Left lung (tissue), 4 donors: ENCODE measurements at regions not wholly inside any gene's neighbourhood (a gene's known extent, or its start where the extent isn't known, plus 50 kb on each side); places are given as distances from the start of the nearest gene placed in this dataset.

Source experiments
- ATAC-seq: fragments of 200-7000 bp; cut with Tn5 transposase; one replicate; pipeline ENCODE4 v1.9.1; 2020; ENCODE audit warnings: moderate library complexity
- DNase-seq, 4 donors: peaks; one replicate each; pipeline ENCODE4 v3.0.0-alpha.2; 2013 to 2020
- H3K27ac ChIP-seq, 2 donors: fragments of 200-600 bp; sonication (generic) in 1 of 2; one replicate each; pipeline versions ENCODE4 v1.5.0 to v1.8.0; 2020 to 2021
- H3K27me3 ChIP-seq, 2 donors: fragments of 200-600 bp; sonication (generic) in 1 of 2; one replicate each; pipeline versions ENCODE4 v1.5.0 to v1.8.0; 2020 to 2021
- H3K36me3 ChIP-seq, 2 donors: fragments of 200-600 bp; sonication (generic) in 1 of 2; one replicate each; pipeline versions ENCODE4 v1.5.0 to v1.8.0; 2020 to 2021
- H3K4me1 ChIP-seq, 2 donors: fragments of 200-600 bp; one replicate each; pipeline ENCODE4 v1.8.0; 2021
- H3K4me3 ChIP-seq, 2 donors: fragments of 200-600 bp; sonication (generic) in 1 of 2; one replicate each; pipeline versions ENCODE4 v1.5.0 to v1.8.0; 2020 to 2021; ENCODE audit warnings: mild to moderate bottlenecking in 1 of 2
- H3K9me3 ChIP-seq, 2 donors: fragments of 200-600 bp; sonication (generic) in 1 of 2; one replicate each; pipeline versions ENCODE4 v1.5.0 to v1.8.0; 2020 to 2021
- intact Hi-C, 2 donors: fragments of 100-400 bp; cut with DNase I; formaldehyde crosslinking; loops; one replicate each; pipeline versions ENCODE4 v1.11.2 to v1.14.2; 2022
- TF ChIP-seq, protein P1 (sequence below), 2 donors: fragments of 200-600 bp; sonication (generic) in 1 of 2; IDR thresholded peaks; one replicate each; pipeline versions ENCODE4 v1.5.0 to v1.8.0; 2021; ENCODE audit warnings: antibody characterized with exemption in 2 of 2
- donor health status: DM: no; HTN: yes; CAD: no.
- donor health status: DM: no; HTN: no; CAD: no.

DNA sequence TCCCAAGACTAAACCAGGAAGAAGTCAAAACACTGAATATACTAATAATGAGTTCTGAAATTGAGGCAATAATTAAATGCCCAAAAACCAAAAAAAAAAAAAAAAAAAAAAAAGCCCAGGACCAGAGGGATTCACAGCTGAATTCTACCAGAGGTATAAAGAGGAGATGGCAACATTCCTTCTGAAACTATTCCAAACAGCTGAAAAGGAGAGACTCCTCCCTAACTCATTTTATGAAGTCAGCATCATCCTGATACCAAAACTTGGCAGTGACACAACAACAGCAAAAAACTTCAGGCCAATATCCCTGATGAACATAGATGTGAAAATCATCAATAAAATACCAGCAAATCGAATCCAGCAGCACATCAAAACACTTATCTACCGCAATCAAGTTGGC, 108.5 kb upstream of the COL3A1 start:
- H3K36me3 ChIP-seq, result no peaks in the 10 kb centered on the region
- H3K27me3 ChIP-seq, result no peaks in the 10 kb centered on the region
- DNase-seq (no peak), ATAC-seq (no peak)
- no peak overlapping the region for H3K27ac ChIP-seq
- H3K4me1 ChIP-seq, result no peaks in the 10 kb centered on the region
- TF ChIP-seq, protein P1, sequence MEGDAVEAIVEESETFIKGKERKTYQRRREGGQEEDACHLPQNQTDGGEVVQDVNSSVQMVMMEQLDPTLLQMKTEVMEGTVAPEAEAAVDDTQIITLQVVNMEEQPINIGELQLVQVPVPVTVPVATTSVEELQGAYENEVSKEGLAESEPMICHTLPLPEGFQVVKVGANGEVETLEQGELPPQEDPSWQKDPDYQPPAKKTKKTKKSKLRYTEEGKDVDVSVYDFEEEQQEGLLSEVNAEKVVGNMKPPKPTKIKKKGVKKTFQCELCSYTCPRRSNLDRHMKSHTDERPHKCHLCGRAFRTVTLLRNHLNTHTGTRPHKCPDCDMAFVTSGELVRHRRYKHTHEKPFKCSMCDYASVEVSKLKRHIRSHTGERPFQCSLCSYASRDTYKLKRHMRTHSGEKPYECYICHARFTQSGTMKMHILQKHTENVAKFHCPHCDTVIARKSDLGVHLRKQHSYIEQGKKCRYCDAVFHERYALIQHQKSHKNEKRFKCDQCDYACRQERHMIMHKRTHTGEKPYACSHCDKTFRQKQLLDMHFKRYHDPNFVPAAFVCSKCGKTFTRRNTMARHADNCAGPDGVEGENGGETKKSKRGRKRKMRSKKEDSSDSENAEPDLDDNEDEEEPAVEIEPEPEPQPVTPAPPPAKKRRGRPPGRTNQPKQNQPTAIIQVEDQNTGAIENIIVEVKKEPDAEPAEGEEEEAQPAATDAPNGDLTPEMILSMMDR (IDR thresholded peaks at IDR 0.05), result no peak
- no peak overlapping the region for H3K4me3 ChIP-seq
- peaks cover 0 to 29% of the 10 kb centered on the region in 2 donors for H3K9me3 ChIP-seq
- intact Hi-C loops, result no loop called here

- TF ChIP-seq, protein P1 (IDR thresholded peaks at IDR 0.05), result no peak
- Histone ChIP-seq H3K9me3 (peaks cover 0 to 22% of the 10 kb centered on the region in 2 donors), H3K36me3 (no peaks in the 10 kb centered on the region), H3K4me1 (no peaks in the 10 kb centered on the region), H3K27ac (peak overlapping the region in 1 of 2 donors; percentile 8), H3K4me3 (no peak overlapping the region), H3K27me3 (no peaks in the 10 kb centered on the region)
- intact Hi-C loops, result no loop called here
- no peak for DNase-seq
- no peak for ATAC-seq
Measured at GRCh38 chr2:188869550-188869949, 104.6 kb upstream of the COL3A1 start.

DNA sequence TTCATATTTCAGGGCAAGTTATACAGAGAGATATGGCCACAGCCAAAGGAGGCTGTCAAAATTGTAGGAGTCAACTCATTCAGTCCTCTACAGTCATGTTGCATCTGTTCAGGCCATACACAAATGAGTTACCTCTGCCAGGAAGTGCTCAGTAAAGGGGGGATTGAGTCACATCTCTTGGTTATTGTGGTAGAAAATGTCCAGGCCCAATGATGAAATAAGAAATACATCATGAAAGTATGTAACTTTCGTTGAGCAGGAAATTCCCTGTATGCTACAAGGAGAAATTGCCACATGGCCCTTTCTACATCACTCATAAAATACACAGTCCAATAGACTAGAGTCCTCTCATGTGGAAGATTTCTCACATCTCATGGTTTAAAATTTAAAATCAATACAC, 103.9 kb upstream of the COL3A1 start:
- ATAC-seq, result peak; percentile 47
- peaks cover 0 to 22% of the 10 kb centered on the region in 2 donors for H3K9me3 ChIP-seq

DNA sequence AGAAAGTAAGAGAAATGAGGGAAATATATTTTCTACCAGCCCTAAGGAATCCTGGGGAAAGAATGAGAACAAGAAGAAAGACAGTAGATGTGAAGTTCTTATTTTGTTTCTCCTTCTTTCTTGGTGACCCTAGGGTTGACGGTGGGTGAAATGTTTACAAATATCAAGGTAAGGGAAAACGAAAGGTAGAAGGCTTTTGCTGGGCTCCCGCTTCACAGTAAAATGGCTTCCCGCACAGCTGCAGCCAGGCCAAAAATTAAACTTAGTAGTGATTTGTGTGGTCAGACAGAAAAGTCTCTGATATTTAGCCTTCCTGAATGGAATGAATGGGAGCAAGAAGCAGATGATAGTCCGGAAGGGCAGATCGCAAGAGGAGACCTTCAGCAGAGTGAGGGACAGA, 99.1 kb upstream of the COL3A1 start:
- intact Hi-C loops, result no loop called here
- no peaks in the 10 kb centered on the region for H3K9me3 ChIP-seq
- no peak overlapping the region for H3K27ac ChIP-seq
- no peak overlapping the region for H3K4me3 ChIP-seq
- no peaks in the 10 kb centered on the region for H3K36me3 ChIP-seq
- TF ChIP-seq, protein P1 (IDR thresholded peaks at IDR 0.05), result no peak
- no peaks in the 10 kb centered on the region for H3K4me1 ChIP-seq
- ATAC-seq (no peak), DNase-seq (no peak)
- H3K27me3 ChIP-seq, result no peaks in the 10 kb centered on the region

More for the DNA sequence above, 103.9 kb upstream of the COL3A1 start:
- no peak for DNase-seq
- H3K27me3 ChIP-seq, result no peaks in the 10 kb centered on the region
- TF ChIP-seq, protein P1 (IDR thresholded peaks at IDR 0.05), result no peak
- no peak overlapping the region for H3K4me3 ChIP-seq
- H3K4me1 ChIP-seq, result no peaks in the 10 kb centered on the region
- H3K36me3 ChIP-seq, result no peaks in the 10 kb centered on the region
- intact Hi-C loops, result no loop called here
- H3K27ac ChIP-seq, result no peak overlapping the region

DNA sequence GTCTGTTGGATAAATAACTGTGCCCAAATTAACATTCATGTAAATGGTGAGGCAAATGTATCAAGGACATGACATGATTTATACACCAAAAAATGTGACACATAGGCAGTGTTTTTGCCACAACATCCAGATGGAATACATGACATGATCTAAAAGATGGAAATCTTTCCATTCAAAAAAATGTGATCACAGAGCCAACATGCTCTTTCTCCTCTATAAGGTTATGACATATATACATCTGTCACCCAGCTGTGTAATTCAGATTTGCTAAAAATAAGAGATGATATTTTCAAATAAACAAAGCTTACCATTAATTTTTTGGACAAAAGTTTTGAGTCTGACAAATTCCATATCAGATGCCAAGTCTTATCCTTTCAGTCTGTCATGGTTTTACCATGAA, 95.5 kb upstream of the COL3A1 start:
- intact Hi-C loops, result no loop called here
- no peaks in the 10 kb centered on the region for H3K9me3 ChIP-seq
- ATAC-seq (no peak), DNase-seq (no peak)
- no peaks in the 10 kb centered on the region for H3K36me3 ChIP-seq
- no peak overlapping the region for H3K4me3 ChIP-seq
- H3K27me3 ChIP-seq, result no peaks in the 10 kb centered on the region
- TF ChIP-seq, protein P1 (IDR thresholded peaks at IDR 0.05), result no peak
- H3K27ac ChIP-seq, result no peak overlapping the region
- no peaks in the 10 kb centered on the region for H3K4me1 ChIP-seq
